ENCODE measurements at regions not wholly inside any gene's neighbourhood (a gene's known extent, or its start where the extent isn't known, plus 50 kb on each side); places are given as distances from the start of the nearest gene placed in this dataset.

DNA sequence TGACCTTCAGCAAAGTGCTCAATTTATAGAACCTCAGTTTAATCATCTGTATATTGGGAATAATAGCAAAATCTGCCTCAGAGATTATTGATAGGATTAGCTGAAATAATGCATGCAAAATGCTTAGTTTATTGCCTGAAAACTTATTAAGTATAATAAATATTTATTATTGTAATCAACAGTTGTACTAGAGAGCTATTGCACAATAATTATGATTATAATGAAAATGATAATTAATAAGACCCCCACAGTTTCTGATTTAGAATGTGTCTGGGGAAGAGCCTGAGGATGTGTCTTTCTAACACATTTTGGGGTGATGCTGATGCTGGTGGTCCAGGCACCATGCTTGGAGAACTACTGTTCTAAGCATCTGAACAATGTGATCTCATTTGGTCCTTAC, 419.6 kb downstream of the NPIPA7 start:
- H3K36me3 Mint-ChIP-seq (ENCODE audit: insufficient read depth, unreplicated experiment), result no peaks in the 10 kb centered on the region
- no TSS peak for BruUV-seq (replicated peaks)
- no peak for DNase-seq (ENCODE audit: unreplicated experiment)
- ChIA-PET POLR2A (no interaction called here), CTCF (no interaction called here)
- H3K4me3 Mint-ChIP-seq (ENCODE audit: unreplicated experiment), result no peak overlapping the region
- no peaks in the 10 kb centered on the region for H3K27me3 Mint-ChIP-seq (ENCODE audit: insufficient read depth, unreplicated experiment)
- TF ChIP-seq CTCF (IDR thresholded peaks at IDR 0.05; ENCODE audit: unreplicated experiment), result no peak
- H3K9me3 Mint-ChIP-seq (ENCODE audit: unreplicated experiment), result peaks cover 58% of the 10 kb centered on the region
- intact Hi-C loops (cut with micrococcal nuclease), result no loop called here
- no peaks in the 10 kb centered on the region for H3K4me1 Mint-ChIP-seq (ENCODE audit: insufficient read depth, unreplicated experiment)
- no peak overlapping the region for H3K27ac Mint-ChIP-seq (ENCODE audit: low read depth, unreplicated experiment)

GRCh38 chr16:16805809-16806208, 426.9 kb downstream of the NPIPA7 start:
- H3K36me3 Mint-ChIP-seq (ENCODE audit: insufficient read depth, unreplicated experiment), result no peaks in the 10 kb centered on the region
- DNase-seq (ENCODE audit: unreplicated experiment), result no peak
- ChIA-PET POLR2A (no interaction called here), CTCF (no interaction called here)
- no peaks in the 10 kb centered on the region for H3K27me3 Mint-ChIP-seq (ENCODE audit: insufficient read depth, unreplicated experiment)
- TF ChIP-seq CTCF (IDR thresholded peaks at IDR 0.05; ENCODE audit: unreplicated experiment), result no peak
- no peak overlapping the region for H3K27ac Mint-ChIP-seq (ENCODE audit: low read depth, unreplicated experiment)
- no TSS peak for BruUV-seq (replicated peaks)
- intact Hi-C loops (cut with micrococcal nuclease), result no loop called here
- H3K9me3 Mint-ChIP-seq (ENCODE audit: unreplicated experiment), result peaks cover 43% of the 10 kb centered on the region
- H3K4me3 Mint-ChIP-seq (ENCODE audit: unreplicated experiment), result no peak overlapping the region
- no peaks in the 10 kb centered on the region for H3K4me1 Mint-ChIP-seq (ENCODE audit: insufficient read depth, unreplicated experiment)

DNA sequence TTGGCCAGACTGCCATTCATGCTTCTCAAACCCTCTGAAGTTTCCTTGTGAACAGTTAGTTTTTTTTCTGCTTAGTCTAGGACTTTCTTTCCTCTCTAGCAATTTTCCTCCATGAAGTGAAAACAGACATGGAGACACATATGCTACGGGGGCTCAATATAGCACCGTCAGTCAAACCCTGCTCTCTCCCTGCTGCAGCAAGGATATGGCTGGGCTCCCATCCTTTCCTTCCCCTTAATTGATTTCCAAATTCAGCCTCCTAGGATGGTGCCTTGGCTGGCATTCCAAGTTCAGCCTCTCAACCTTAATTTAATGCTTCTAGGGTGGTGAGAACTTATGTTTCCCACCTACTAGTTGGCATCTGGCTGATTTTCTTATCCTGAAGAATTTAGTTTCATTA, 436.7 kb downstream of the NPIPA7 start:
- Mint-ChIP-seq H3K4me1 (ENCODE audit: insufficient read depth, unreplicated experiment) (no peaks in the 10 kb centered on the region), H3K9me3 (ENCODE audit: unreplicated experiment) (peaks cover 53% of the 10 kb centered on the region), H3K27me3 (ENCODE audit: insufficient read depth, unreplicated experiment) (no peaks in the 10 kb centered on the region), H3K4me3 (ENCODE audit: unreplicated experiment) (no peak overlapping the region), H3K27ac (ENCODE audit: low read depth, unreplicated experiment) (no peak overlapping the region), H3K36me3 (ENCODE audit: insufficient read depth, unreplicated experiment) (no peaks in the 10 kb centered on the region)
- TF ChIP-seq CTCF (IDR thresholded peaks at IDR 0.05; ENCODE audit: unreplicated experiment), result no peak
- ChIA-PET POLR2A (no interaction called here), CTCF (no interaction called here)
- intact Hi-C loops (cut with micrococcal nuclease), result no loop called here
- BruUV-seq (replicated peaks), result no TSS peak
- DNase-seq (ENCODE audit: unreplicated experiment), result no peak

- Mint-ChIP-seq H3K4me1 (ENCODE audit: insufficient read depth, unreplicated experiment) (no peaks in the 10 kb centered on the region), H3K27me3 (ENCODE audit: insufficient read depth, unreplicated experiment) (no peaks in the 10 kb centered on the region), H3K36me3 (ENCODE audit: insufficient read depth, unreplicated experiment) (no peaks in the 10 kb centered on the region), H3K9me3 (ENCODE audit: unreplicated experiment) (peaks cover 49% of the 10 kb centered on the region), H3K4me3 (ENCODE audit: unreplicated experiment) (no peak overlapping the region), H3K27ac (ENCODE audit: low read depth, unreplicated experiment) (no peak overlapping the region)
- TF ChIP-seq CTCF (IDR thresholded peaks at IDR 0.05; ENCODE audit: unreplicated experiment), result no peak
- no TSS peak for BruUV-seq (replicated peaks)
- POLR2A ChIA-PET, result no interaction called here
- CTCF ChIA-PET, result no interaction called here
- no peak for DNase-seq (ENCODE audit: unreplicated experiment)
- intact Hi-C loops (cut with micrococcal nuclease), result no loop called here
Measured at GRCh38 chr16:16817196-16817595, 438.3 kb downstream of the NPIPA7 start.

All from MCF 10A (cell line).